SK-N-MC (cell line): ENCODE measurements at regions not wholly inside any gene's neighbourhood (a gene's known extent, or its start where the extent isn't known, plus 50 kb on each side); places are given as distances from the start of the nearest gene placed in this dataset.

ENCODE experiments used
- DNase-seq: peaks from one replicate; pipeline ENCODE4 v3.0.0-alpha.2; 2011; ENCODE audit warnings: low read depth, low spot score
- H3K27ac ChIP-seq: fragments of 200-600 bp; sonication (generic); 2 replicates; pipeline ENCODE4 v1.5.1; 2016; ENCODE audit warnings: mixed run types
- H3K36me3 ChIP-seq: fragments of 200-600 bp; sonication (generic); 2 replicates; pipeline ENCODE4 v1.6.1; 2017; ENCODE audit warnings: antibody characterized with exemption, low read length, mixed read lengths; ENCODE audit not compliant: insufficient read depth
- H3K4me3 ChIP-seq: fragments of 200-600 bp; sonication (generic); 2 replicates; pipeline ENCODE4 v1.5.1; 2016
- H3K9ac ChIP-seq: fragments of 200-600 bp; sonication (generic); 2 replicates; pipeline ENCODE4 v1.8.0; 2017; ENCODE audit warnings: mixed run types, mixed read lengths; ENCODE audit not compliant: insufficient read length
- H3K9me3 ChIP-seq: fragments of 200-600 bp; sonication (generic); 2 replicates; pipeline ENCODE4 v1.6.1; 2017; ENCODE audit warnings: low read depth, mild to moderate bottlenecking, antibody characterized with exemption, low read length, moderate library complexity, mixed read lengths
- EZH2 ChIP-seq: fragments of 200-600 bp; sonication (generic); IDR thresholded peaks from one replicate; pipeline ENCODE4 v1.6.1; 2017; ENCODE audit warnings: antibody characterized with exemption
- FOXP2 ChIP-seq: optimal IDR thresholded peaks from 2 replicates; pipeline ENCODE3; 2011; ENCODE audit warnings: mild to moderate bottlenecking, moderate library complexity; ENCODE audit not compliant: insufficient read depth; ENCODE audit errors: extremely low read length, control extremely low read depth
- POLR2AphosphoS5 ChIP-seq: IDR thresholded peaks from 2 replicates; pipeline ENCODE4 v1.6.1; 2012; ENCODE audit warnings: mild to moderate bottlenecking, low read depth, low read length, borderline replicate concordance

DNA sequence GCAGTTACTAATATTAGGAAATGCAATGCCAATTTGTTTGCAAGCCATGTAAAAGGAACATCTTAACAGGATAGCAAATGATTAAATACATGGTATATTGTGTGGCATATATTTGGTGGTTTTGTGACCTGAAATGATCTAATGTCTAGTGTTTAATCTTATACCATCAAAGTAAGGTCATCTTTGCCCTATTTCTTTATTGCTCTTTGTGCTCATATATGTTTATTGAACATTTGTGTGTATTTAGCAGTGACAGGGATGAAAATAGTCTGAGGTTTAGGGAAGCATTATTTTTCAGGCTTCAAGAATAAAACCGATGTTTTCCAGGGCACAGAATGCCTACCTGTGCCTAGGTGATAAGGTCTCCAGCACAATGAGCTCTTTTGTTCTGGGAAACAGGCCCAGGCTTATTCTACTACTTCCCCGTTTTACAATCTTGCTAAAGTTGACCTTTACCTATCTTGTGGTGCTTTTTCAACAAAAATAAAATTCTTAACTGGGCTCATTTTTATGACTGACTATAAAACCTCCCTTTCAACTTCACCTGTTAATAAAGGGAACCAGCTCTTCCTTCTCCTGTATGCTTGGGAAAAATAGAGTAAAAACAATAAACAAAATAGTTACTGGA lies 105.6 kb upstream of the ANKH start:
- no peak overlapping the region for H3K27ac ChIP-seq
- H3K4me3 ChIP-seq = no peak overlapping the region
- H3K36me3 ChIP-seq = no peaks in the 10 kb centered on the region
- no peak for DNase-seq
- H3K9me3 ChIP-seq = no peaks in the 10 kb centered on the region
- no peak overlapping the region for H3K9ac ChIP-seq
- no peak for TF ChIP-seq EZH2

DNA sequence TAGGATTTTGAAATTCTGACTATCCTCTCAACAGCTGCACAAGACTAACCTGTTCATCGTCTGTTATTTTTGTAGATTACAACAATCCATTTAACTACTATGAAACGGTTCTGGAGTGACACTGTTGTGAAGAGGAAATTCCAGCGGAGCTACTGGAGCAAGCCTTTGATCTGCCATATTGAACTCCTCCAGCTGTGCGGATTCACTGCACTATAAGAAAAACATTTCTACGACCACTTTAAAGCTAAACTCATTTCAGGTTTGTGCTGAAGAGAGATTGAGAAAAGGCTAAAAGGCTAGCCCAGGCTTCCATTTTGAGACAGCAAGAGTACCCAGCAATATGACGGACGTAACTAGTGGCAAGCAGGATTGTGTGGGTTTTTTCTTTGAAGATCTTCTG lies 104.9 kb upstream of the ANKH start:
- Histone ChIP-seq H3K27ac (no peak overlapping the region), H3K36me3 (no peaks in the 10 kb centered on the region)

DNA sequence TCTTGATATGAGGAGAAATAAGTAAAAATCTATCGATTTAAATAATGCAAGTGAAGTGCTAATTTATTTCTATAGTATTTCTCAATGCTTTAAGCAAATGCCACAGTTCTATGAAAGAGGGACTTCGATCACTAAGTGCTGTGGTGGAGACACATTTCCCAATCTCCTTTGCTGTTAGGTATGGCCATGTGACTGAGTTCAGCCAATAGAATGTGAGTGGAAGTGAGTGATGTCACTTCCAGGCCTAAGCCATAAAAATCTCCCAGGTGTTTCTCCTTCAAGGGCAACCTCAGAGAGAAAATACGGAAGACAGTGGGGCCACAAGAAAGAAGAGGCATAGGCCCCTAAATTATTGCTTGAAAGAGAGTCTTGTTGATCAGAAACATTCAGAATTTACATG lies 100.3 kb upstream of the ANKH start:
- no peaks in the 10 kb centered on the region for H3K9me3 ChIP-seq
- DNase-seq = no peak
- H3K9ac ChIP-seq = no peak overlapping the region
- no peak overlapping the region for H3K27ac ChIP-seq
- no peak overlapping the region for H3K4me3 ChIP-seq
- no peaks in the 10 kb centered on the region for H3K36me3 ChIP-seq
- TF ChIP-seq EZH2 (no peak), POLR2AphosphoS5 (no peak), FOXP2 (no peak)

More for the DNA sequence above, 104.9 kb upstream of the ANKH start:
- Histone ChIP-seq H3K9me3 (no peaks in the 10 kb centered on the region), H3K4me3 (no peak overlapping the region), H3K9ac (no peak overlapping the region)
- no peak for TF ChIP-seq POLR2AphosphoS5
- no peak for TF ChIP-seq EZH2
- TF ChIP-seq FOXP2 = no peak
- DNase-seq = no peak

DNA sequence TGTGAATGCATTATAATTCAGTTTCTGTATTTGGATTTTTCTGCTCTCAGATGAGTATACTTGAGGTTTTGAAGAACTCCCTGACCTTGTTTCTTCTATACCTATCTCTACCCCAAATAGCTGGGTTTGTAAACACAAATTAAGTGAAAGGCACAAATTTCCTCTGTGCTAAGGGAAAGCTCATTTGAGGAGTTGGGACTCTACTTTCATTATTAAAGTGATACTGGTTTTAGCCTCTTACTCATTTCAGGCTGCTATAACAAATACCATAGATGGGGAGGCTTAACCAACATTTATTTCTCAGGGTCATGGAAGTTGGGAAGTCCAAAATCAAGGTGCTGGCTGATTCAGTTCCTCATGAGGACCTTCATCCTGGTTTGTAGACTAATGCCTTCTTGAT lies 97.2 kb upstream of the ANKH start:
- no peak overlapping the region for H3K9ac ChIP-seq
- no peak overlapping the region for H3K4me3 ChIP-seq
- no peak for TF ChIP-seq EZH2
- TF ChIP-seq FOXP2 = no peak
- no peak for TF ChIP-seq POLR2AphosphoS5
- H3K36me3 ChIP-seq = no peaks in the 10 kb centered on the region
- no peak for DNase-seq
- no peak overlapping the region for H3K27ac ChIP-seq
- H3K9me3 ChIP-seq = no peaks in the 10 kb centered on the region

DNA sequence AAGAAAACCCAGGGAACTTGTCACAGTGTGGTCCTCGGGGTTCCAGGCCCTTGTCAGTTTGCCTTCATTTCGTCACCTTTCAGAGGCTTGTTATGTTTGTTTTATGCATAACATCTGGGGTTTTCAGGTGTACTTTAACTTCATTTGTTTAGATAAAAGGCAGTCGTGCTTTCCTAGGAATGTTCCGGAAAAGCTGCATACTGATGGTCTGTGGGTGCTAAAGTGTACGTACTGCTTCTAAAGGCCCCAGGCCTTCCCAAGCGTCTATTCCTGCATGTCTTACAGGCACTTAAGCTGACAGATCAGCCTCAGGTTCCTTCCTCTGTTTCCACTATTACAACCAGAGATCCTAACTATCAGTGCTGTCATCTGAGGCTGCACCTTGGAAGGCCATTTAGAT lies 95.6 kb upstream of the ANKH start:
- TF ChIP-seq EZH2 (no peak), POLR2AphosphoS5 (no peak), FOXP2 (no peak)
- DNase-seq = no peak
- no peaks in the 10 kb centered on the region for H3K9me3 ChIP-seq
- H3K9ac ChIP-seq = no peak overlapping the region
- no peaks in the 10 kb centered on the region for H3K36me3 ChIP-seq
- no peak overlapping the region for H3K4me3 ChIP-seq
- H3K27ac ChIP-seq = no peak overlapping the region

DNA sequence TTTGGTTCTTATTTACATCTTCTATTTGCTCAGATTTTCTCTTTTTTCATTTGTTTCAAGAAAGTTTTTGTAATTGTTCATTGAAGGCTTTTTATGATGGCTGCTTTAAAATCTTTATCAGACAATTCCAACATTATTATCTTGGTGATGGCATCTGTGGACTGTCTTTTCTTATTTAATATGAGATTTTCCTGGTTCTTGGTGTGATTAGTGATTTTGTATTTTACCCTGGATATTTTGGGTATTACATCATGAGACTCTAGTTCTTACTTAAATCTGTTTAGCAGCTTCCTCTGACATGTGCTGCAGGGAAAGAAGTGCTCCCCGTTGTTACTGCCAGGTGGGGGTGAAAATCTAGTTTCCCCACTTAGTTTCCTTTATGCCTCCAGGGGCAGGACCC lies 94.2 kb upstream of the ANKH start:
- Histone ChIP-seq H3K27ac (no peak overlapping the region), H3K9ac (no peak overlapping the region), H3K4me3 (no peak overlapping the region), H3K36me3 (no peaks in the 10 kb centered on the region), H3K9me3 (no peaks in the 10 kb centered on the region)
- DNase-seq = no peak
- no peak for TF ChIP-seq EZH2
- TF ChIP-seq FOXP2 = no peak
- TF ChIP-seq POLR2AphosphoS5 = no peak

DNA sequence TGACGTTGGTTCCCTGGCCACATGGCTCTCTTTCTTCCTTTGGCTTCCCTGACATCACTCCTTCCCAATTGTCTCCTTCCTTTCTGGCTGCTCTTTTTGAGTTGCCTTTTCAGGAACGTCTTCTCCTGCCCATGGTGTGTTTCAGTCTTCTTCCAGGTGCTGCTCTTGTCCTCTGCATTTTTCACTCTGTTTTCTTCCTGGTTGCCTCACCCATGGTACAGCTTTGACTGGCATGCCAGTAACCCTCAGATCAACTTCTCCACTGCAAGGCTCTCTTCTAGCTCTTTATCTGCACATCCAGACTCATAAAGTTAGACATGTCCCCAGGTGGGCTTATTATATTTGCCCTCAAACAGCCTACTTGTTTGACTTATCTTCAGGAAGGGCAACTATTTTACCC lies 91.0 kb upstream of the ANKH start:
- Histone ChIP-seq H3K9ac (no peak overlapping the region), H3K27ac (no peak overlapping the region), H3K36me3 (no peaks in the 10 kb centered on the region), H3K9me3 (no peaks in the 10 kb centered on the region), H3K4me3 (no peak overlapping the region)
- no peak for DNase-seq
- TF ChIP-seq POLR2AphosphoS5 = no peak
- no peak for TF ChIP-seq EZH2
- TF ChIP-seq FOXP2 = no peak

DNA sequence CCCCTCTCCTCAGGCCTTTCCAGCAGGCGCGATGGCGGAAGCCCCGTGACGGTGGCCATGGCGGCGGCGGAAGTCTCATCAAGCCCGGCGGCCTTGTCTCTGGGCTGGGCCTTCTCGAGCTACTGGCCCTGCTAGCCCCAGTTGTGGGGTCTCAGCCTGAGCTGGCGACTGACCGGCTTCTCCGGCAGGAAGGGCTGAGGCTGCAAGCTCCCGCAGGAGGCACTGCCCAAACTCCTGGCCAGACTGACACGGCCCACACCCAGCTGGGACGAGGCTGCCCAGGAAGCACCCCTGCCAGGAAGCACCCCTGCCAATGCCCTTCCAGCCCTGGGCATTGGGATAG lies 88.5 kb upstream of the ANKH start:
- no peak for DNase-seq
- Histone ChIP-seq H3K4me3 (no peak overlapping the region), H3K27ac (no peak overlapping the region), H3K9me3 (no peaks in the 10 kb centered on the region), H3K36me3 (no peaks in the 10 kb centered on the region), H3K9ac (no peak overlapping the region)
- TF ChIP-seq EZH2 (no peak), POLR2AphosphoS5 (no peak), FOXP2 (no peak)

DNA sequence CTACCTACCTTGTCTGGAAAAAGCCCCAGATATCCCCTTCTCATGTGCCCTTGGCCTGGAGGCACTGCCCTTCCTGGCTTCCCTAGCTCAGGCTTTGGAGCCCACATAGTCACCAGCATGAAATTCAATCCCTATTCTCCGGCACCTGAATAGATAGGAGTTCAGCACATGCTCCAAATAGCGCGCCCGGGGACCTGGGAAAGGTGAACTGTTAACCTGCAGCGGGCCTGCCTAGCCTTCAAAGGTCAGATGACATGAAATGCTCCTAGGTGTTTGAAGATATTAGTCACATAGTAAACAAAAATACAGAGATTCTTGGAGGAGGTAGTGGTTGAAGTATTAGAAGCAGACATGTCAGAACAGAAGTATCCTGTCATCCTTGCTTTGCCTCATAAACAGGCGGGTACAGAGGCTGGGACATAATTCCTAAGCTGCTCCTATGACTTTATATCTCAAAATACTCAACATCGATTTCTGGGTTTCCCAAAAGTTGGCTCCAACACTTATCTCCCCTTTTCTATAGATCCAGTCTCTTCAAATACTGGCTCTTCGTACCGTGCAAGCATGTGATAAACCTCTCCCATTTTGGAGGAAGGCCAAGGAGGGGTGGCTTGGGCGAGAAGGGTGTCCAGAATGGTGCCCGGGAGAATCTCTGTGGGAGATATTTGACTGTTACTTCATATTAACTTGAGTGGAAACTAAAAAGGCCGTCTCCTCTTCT lies 88.0 kb upstream of the ANKH start:
- Histone ChIP-seq H3K9ac (no peak overlapping the region), H3K4me3 (no peak overlapping the region), H3K27ac (no peak overlapping the region), H3K36me3 (no peaks in the 10 kb centered on the region), H3K9me3 (no peaks in the 10 kb centered on the region)
- DNase-seq = no peak
- no peak for TF ChIP-seq FOXP2
- no peak for TF ChIP-seq POLR2AphosphoS5
- TF ChIP-seq EZH2 = no peak
